ENCODE measurements at regions not wholly inside any gene's neighbourhood (a gene's known extent, or its start where the extent isn't known, plus 50 kb on each side); places are given as distances from the start of the nearest gene placed in this dataset.

- Histone ChIP-seq H2BK120ac (ENCODE audit: low read depth, low read length) (no peak overlapping the region), H3K18ac (ENCODE audit: low read depth, low read length) (no peak overlapping the region), H2AK5ac (ENCODE audit: low read depth, low read length) (no peak overlapping the region), H2BK20ac (ENCODE audit: low read depth, low read length) (no peak overlapping the region), H3K4me3 (ENCODE audit: insufficient read depth, low read depth, low read length) (no peak overlapping the region), H3K36me3 (ENCODE audit: control insufficient read depth, insufficient read depth, low read length) (no peaks in the 10 kb centered on the region), H3K9ac (ENCODE audit: low read depth, low read length) (no peak overlapping the region), H2AFZ (replicated peaks; ENCODE audit: low read length, poor library complexity) (no peak overlapping the region), H4K5ac (ENCODE audit: low read depth, low read length) (no peak overlapping the region), H2BK15ac (ENCODE audit: low read depth, low read length) (no peak overlapping the region), H4K8ac (ENCODE audit: low read depth in 2 of 2, low read length in 2 of 2) (no peak overlapping the region), H3K4ac (ENCODE audit: low read depth, low read length) (no peak overlapping the region), H3K9me1 (ENCODE audit: insufficient read depth, low read length) (no peaks in the 10 kb centered on the region), H3K14ac (replicated peaks; ENCODE audit: low read depth, low read length) (no peak overlapping the region), H4K91ac (ENCODE audit: insufficient read depth, low read depth, low read length) (no peak overlapping the region), H2AK9ac (replicated peaks; ENCODE audit: low read depth, low read length, poor library complexity) (no peak overlapping the region), H3K56ac (ENCODE audit: extremely low read depth, insufficient read depth, low read length) (no peak overlapping the region), H3K23ac (ENCODE audit: low read depth, low read length) (no peak overlapping the region), H3K4me2 (ENCODE audit: low read depth, low read length) (no peak overlapping the region), H3K27ac (ENCODE audit: insufficient read depth, low read length) (no peak overlapping the region), H3K27me3 (ENCODE audit: control insufficient read depth, insufficient read depth, low read length) (no peaks in the 10 kb centered on the region), H3K79me1 (ENCODE audit: low read depth in 1 of 2, low read length in 2 of 2) (no peaks in the 10 kb centered on the region), H4K20me1 (ENCODE audit: insufficient read depth, low read length) (no peaks in the 10 kb centered on the region), H2BK5ac (ENCODE audit: low read depth, low read length, poor library complexity, severe bottlenecking) (no peak overlapping the region), H3K4me1 (ENCODE audit: control insufficient read depth, insufficient read depth, low read length) (no peaks in the 10 kb centered on the region), H3K9me3 (ENCODE audit: control insufficient read depth, insufficient read depth, low read length) (no peaks in the 10 kb centered on the region)
- no TSS peak for BruUV-seq (replicated peaks)
- no CpG with 5 or more reads among the region's 1 CpG for WGBS, 2 experiments (ENCODE audit: extremely low coverage in 2 of 2, insufficient read length in 1 of 2)
- dilution Hi-C loops (cut with HindIII; ENCODE audit: low sequenced_read_pairs, unreplicated experiment), result no loop called here
- POLR2A ChIA-PET (ENCODE audit: unreplicated experiment), result no interaction called here
- in situ Hi-C loops (cut with MboI; ENCODE audit: low sequenced_read_pairs), result no loop called here
- ATAC-seq (ENCODE audit: low read depth), result no peak
- intact Hi-C loops (cut with micrococcal nuclease), result loop anchor here (2.0 kb wide), 1 partner anchor 425 kb away; no protein-coding TSS in a partner anchor
- no peak for TF ChIP-seq MAFK (IDR thresholded peaks at IDR 0.05; ENCODE audit: low read depth, low read length)
- no peak for TF ChIP-seq MAZ (IDR thresholded peaks at IDR 0.05; ENCODE audit: borderline replicate concordance, low read depth, low read length)
- TF ChIP-seq BHLHE40 (IDR thresholded peaks at IDR 0.05; ENCODE audit: low read depth, low read length), result no peak
- CTCF ChIA-PET, result no interaction called here
- DNase-seq, result peak; percentile 64
Observed at GRCh38 chr9:18331808-18332209, 142.1 kb upstream of the ADAMTSL1 start.
